Astrocyte (in vitro differentiated cells and primary cell): ENCODE measurements at regions not wholly inside any gene's neighbourhood (a gene's known extent, or its start where the extent isn't known, plus 50 kb on each side); places are given as distances from the start of the nearest gene placed in this dataset.
A peak's percentile ranks its signal among the peaks of the same experiment; 100 is the strongest.

Source experiments
- EZH2 ChIP-seq: IDR thresholded peaks from 2 replicates; pipeline ENCODE4 v1.6.1; 2012; ENCODE audit warnings: mild to moderate bottlenecking, low read length, inconsistent platforms; ENCODE audit not compliant: insufficient read depth
- TF ChIP-seq, protein P1 (sequence below): IDR thresholded peaks from 2 replicates; pipeline ENCODE4 v1.5.1; 2011; ENCODE audit warnings: low read depth, mild to moderate bottlenecking, inconsistent platforms, low read length, moderate library complexity; ENCODE audit not compliant: insufficient read depth

GRCh38 chr2:144071461-144071860 is 448.5 kb downstream of the ZEB2 start:
- TF ChIP-seq, protein P1, sequence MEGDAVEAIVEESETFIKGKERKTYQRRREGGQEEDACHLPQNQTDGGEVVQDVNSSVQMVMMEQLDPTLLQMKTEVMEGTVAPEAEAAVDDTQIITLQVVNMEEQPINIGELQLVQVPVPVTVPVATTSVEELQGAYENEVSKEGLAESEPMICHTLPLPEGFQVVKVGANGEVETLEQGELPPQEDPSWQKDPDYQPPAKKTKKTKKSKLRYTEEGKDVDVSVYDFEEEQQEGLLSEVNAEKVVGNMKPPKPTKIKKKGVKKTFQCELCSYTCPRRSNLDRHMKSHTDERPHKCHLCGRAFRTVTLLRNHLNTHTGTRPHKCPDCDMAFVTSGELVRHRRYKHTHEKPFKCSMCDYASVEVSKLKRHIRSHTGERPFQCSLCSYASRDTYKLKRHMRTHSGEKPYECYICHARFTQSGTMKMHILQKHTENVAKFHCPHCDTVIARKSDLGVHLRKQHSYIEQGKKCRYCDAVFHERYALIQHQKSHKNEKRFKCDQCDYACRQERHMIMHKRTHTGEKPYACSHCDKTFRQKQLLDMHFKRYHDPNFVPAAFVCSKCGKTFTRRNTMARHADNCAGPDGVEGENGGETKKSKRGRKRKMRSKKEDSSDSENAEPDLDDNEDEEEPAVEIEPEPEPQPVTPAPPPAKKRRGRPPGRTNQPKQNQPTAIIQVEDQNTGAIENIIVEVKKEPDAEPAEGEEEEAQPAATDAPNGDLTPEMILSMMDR: peak; percentile 48
- TF ChIP-seq EZH2: no peak
